Stomach (tissue), 8 donors: ENCODE measurements at regions not wholly inside any gene's neighbourhood (a gene's known extent, or its start where the extent isn't known, plus 50 kb on each side); places are given as distances from the start of the nearest gene placed in this dataset.
"Not testable (repeated sequence)": the region's sequence is repeated elsewhere in the genome, so short reads cannot be mapped to it uniquely, and the experiment has no call there.

Source experiments
- DNase-seq, 2 donors: peaks; one replicate each; pipeline versions ENCODE4 v3.0.0 to v3.0.0-alpha.2; 2013 to 2019
- H3K27ac ChIP-seq, 5 donors: fragments of 200-600 bp in 4 of 5; sonication (generic) in 4 of 5; one replicate each; pipeline ENCODE4 v1.5.1; 2013 to 2019; ENCODE audit warnings: mild to moderate bottlenecking in 1 of 5, moderate library complexity in 1 of 5
- H3K27me3 ChIP-seq, 3 donors: fragments of 200-600 bp; sonication (generic); one replicate each; pipeline ENCODE4 v1.5.1; 2017 to 2019; ENCODE audit warnings: mixed run types in 1 of 3
- H3K36me3 ChIP-seq, 4 donors: fragments of 200-600 bp; sonication (generic); 1 replicate in 3 of 4; 2 replicates in 1 of 4; pipeline ENCODE4 v1.5.1; 2016 to 2019
- H3K4me1 ChIP-seq, 4 donors: fragments of 200-600 bp; sonication (generic); one replicate each; pipeline ENCODE4 v1.5.1; 2016 to 2019
- H3K4me3 ChIP-seq, 4 donors: fragments of 200-600 bp; sonication (generic) in 3 of 4; one replicate each; pipeline ENCODE4 v1.5.1; 2016 to 2019; ENCODE audit warnings: mild to moderate bottlenecking in 1 of 4
- H3K9me3 ChIP-seq, 4 donors: fragments of 200-600 bp; sonication (generic); one replicate each; pipeline ENCODE4 v1.5.1; 2016 to 2019
- EP300 ChIP-seq: sonication (generic); formaldehyde crosslinking; IDR thresholded peaks from one replicate; pipeline ENCODE4 v1.6.1; 2017; ENCODE audit warnings: antibody characterized with exemption
- POLR2A ChIP-seq, 4 donors: fragments of 450-650 bp; IDR thresholded peaks; one replicate each; pipeline ENCODE4 v1.6.1; 2016; ENCODE audit warnings: antibody characterized with exemption in 4 of 4, control low read depth in 2 of 4, mild to moderate bottlenecking in 1 of 4, moderate library complexity in 1 of 4
- POLR2AphosphoS5 ChIP-seq, 3 donors: sonication (generic); formaldehyde crosslinking; IDR thresholded peaks; one replicate each; pipeline ENCODE4 v1.6.1; 2016; ENCODE audit warnings: antibody characterized with exemption in 3 of 3
- WGBS, 5 donors: extraction: QIAGEN DNeasy Blood & Tissue Kit in 3 of 5; methylation state at CpG; one replicate each; pipeline versions ENCODE4 v1.1.5 to v1.1.7; 2013 to 2018; 5-methylcytosine and 5-hydroxymethylcytosine counted together
- intact Hi-C: fragments of 100-400 bp; cut with DNase I; formaldehyde crosslinking; loops from one replicate; pipeline ENCODE4 v1.15.1; 2023; ENCODE audit warnings: low total_unique reads
- TF ChIP-seq, protein P1 (sequence below), 7 experiments: fragments of 450-650 bp in 4 of 7; fragments of 200-600 bp in 3 of 7; sonication (generic) in 3 of 7; IDR thresholded peaks; one replicate each; pipeline ENCODE4 v1.5.1; 2016 to 2019; ENCODE audit warnings: antibody characterized with exemption in 7 of 7, control low read depth in 2 of 7, mild to moderate bottlenecking in 1 of 7
- donor health status: healthy with polysubstance abuse.
- donor health status: Bipolar disorder and iron deficiency.
- donor health status: healthy.

DNA sequence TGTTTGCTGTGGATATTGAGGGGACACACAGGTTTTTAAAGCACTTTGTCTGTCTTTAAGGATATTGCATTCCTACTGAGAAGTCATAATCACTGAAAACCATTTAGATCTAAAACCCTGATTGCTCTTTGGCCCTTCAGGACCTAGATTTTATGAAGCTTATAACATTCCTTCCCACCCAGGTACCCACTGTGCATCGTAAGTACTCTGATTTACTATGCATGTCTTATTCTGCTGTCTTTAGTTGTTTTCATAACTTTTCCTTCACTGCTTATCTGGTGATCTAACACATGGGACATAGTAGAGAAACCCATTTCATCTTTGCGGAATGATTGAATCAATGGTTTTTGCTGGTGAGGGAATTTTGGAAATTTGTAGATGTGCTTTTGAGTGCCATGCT, 247.0 kb upstream of the RARB start:
- no peak overlapping the region for H3K4me3 ChIP-seq
- H3K36me3 ChIP-seq: no peaks in the 10 kb centered on the region
- no peak overlapping the region for H3K27ac ChIP-seq
- no peaks in the 10 kb centered on the region for H3K9me3 ChIP-seq
- intact Hi-C loops: no loop called here
- H3K27me3 ChIP-seq: no peaks in the 10 kb centered on the region
- 91 to 100% (median 97%) methylated on average over 2 of the region's 2 CpGs for WGBS, 5 donors
- no peak for DNase-seq
- no peak for TF ChIP-seq POLR2A (IDR thresholded peaks at IDR 0.05)
- TF ChIP-seq, protein P1, sequence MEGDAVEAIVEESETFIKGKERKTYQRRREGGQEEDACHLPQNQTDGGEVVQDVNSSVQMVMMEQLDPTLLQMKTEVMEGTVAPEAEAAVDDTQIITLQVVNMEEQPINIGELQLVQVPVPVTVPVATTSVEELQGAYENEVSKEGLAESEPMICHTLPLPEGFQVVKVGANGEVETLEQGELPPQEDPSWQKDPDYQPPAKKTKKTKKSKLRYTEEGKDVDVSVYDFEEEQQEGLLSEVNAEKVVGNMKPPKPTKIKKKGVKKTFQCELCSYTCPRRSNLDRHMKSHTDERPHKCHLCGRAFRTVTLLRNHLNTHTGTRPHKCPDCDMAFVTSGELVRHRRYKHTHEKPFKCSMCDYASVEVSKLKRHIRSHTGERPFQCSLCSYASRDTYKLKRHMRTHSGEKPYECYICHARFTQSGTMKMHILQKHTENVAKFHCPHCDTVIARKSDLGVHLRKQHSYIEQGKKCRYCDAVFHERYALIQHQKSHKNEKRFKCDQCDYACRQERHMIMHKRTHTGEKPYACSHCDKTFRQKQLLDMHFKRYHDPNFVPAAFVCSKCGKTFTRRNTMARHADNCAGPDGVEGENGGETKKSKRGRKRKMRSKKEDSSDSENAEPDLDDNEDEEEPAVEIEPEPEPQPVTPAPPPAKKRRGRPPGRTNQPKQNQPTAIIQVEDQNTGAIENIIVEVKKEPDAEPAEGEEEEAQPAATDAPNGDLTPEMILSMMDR (IDR thresholded peaks at IDR 0.05): no peak
- TF ChIP-seq POLR2AphosphoS5 (IDR thresholded peaks at IDR 0.05): no peak
- TF ChIP-seq EP300: no peak
- H3K4me1 ChIP-seq: no peaks in the 10 kb centered on the region

DNA sequence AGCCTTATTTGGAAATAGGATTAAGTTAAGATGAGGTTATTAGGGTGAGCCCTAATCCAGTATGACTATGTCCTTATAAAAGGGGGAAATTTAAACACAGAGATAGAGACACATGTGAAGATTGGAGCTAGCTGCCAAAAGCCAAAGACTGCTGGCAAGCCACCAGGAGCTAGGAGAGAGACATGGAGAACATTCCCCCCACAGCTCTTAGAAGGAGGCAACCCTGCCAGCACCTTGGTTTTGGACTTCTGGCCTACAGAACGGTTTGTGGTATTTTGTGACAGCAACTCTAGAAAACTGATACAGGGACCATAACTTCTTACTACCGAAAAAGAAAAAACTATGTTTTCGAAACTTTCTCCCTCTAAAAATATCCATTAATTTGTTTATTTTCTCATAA, 245.3 kb upstream of the RARB start:
- Histone ChIP-seq H3K4me3 (no peak overlapping the region), H3K27ac (no peak overlapping the region), H3K36me3 (no peaks in the 10 kb centered on the region), H3K4me1 (no peaks in the 10 kb centered on the region), H3K27me3 (no peaks in the 10 kb centered on the region), H3K9me3 (no peaks in the 10 kb centered on the region)
- intact Hi-C loops: no loop called here
- 79 to 86% (median 81%) methylated on average over 3 of the region's 3 CpGs for WGBS, 5 donors
- TF ChIP-seq POLR2AphosphoS5 (IDR thresholded peaks at IDR 0.05): no peak
- DNase-seq: no peak

DNA sequence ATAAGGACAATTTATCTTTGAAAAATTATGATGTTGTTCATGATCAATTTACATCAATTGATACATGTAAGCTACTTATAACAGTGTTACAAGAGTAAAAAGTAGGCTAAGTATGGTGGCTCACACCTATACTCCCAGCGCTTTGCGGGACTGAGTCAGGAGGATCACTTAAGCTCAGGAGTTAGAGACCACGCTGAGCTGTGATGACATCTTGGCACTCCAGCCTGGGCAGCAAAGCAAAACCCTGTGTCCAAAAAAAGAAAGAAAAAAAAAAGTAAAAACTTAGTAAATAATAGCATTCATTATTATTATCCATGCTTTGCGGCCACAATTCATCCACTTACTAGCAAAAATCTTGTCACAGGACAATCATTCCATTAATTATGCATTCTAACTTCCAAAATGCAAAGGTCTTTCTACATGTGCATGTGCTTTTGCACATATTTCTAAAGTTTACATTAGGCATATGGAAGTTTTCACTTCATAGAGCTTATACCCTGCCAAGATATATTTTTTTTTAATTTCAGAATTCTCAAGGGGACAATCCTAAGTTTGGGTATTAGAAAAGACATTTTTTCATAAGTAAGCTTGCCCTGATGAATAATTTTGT, 243.3 kb upstream of the RARB start:
- intact Hi-C loops: no loop called here
- peak in 1 of 2 donors; percentile 9 for DNase-seq
- no peaks in the 10 kb centered on the region for H3K9me3 ChIP-seq
- no peak overlapping the region for H3K27ac ChIP-seq
- H3K36me3 ChIP-seq: no peaks in the 10 kb centered on the region
- no peak overlapping the region for H3K4me3 ChIP-seq
- no peaks in the 10 kb centered on the region for H3K27me3 ChIP-seq
- no peaks in the 10 kb centered on the region for H3K4me1 ChIP-seq
- WGBS, 5 donors: 88 to 97% (median 94%) methylated on average over 4 of the region's 4 CpGs
- no peak for TF ChIP-seq EP300
- no peak for TF ChIP-seq POLR2AphosphoS5 (IDR thresholded peaks at IDR 0.05)
- TF ChIP-seq, protein P1 (IDR thresholded peaks at IDR 0.05): no peak
- no peak for TF ChIP-seq POLR2A (IDR thresholded peaks at IDR 0.05)

DNA sequence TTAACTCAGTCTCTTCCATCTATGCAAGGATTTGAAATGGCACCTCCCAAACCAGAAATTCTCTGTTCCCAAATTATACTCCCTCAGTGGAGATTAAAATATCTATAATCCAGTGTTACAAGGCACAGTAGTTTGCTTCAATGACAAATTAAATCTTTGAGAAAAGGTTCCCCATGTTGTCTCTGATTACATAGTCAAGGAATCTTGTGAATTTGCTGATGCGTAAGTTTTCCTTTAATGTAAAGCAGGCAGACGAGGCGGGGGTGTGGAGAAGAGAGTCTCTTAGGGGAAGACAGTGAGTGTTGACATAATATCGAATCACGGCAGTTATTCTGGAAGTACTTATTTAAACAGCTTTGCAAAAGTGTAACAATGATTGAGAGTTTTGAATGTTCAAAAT, 236.4 kb upstream of the RARB start:
- Histone ChIP-seq H3K36me3 (no peaks in the 10 kb centered on the region), H3K27me3 (no peaks in the 10 kb centered on the region), H3K9me3 (no peaks in the 10 kb centered on the region), H3K4me3 (no peak overlapping the region), H3K4me1 (no peaks in the 10 kb centered on the region), H3K27ac (no peak overlapping the region)
- DNase-seq: peak in 1 of 2 donors; percentile 41
- 84 to 90% (median 89%) methylated on average over 5 of the region's 5 CpGs for WGBS, 5 donors
- intact Hi-C loops: no loop called here
- TF ChIP-seq POLR2A (IDR thresholded peaks at IDR 0.05) (no peak), EP300 (no peak), POLR2AphosphoS5 (IDR thresholded peaks at IDR 0.05) (no peak)
- TF ChIP-seq, protein P1 (IDR thresholded peaks at IDR 0.05): no peak

DNA sequence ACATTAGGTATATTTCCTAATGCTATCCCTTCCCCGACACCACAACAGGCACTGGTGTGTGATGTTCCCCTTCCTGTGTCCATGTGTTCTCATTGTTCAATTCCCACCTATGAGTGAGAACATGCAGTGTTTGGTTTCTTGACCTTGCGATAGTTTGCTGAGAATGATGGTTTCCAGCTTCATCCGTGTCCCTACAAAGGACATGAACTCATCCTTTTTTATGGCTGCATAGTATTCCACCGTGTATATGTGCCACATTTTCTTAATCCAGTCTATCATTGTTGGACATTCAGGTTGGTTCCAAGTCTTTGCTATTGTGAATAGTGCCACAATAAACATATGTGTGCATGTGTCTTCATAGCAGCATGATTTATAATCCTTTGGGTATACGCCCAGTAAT, 228.5 kb upstream of the RARB start:
- H3K36me3 ChIP-seq, H3K4me3 ChIP-seq, H3K27me3 ChIP-seq, H3K9me3 ChIP-seq, H3K4me1 ChIP-seq, intact Hi-C loops, H3K27ac ChIP-seq, DNase-seq: not testable (repeated sequence)
- 78 to 87% (median 84%) methylated on average over 5 of the region's 5 CpGs for WGBS, 5 donors
